ENCODE measurements at regions not wholly inside any gene's neighbourhood (a gene's known extent, or its start where the extent isn't known, plus 50 kb on each side); places are given as distances from the start of the nearest gene placed in this dataset.
"Not testable (repeated sequence)": the region's sequence is repeated elsewhere in the genome, so short reads cannot be mapped to it uniquely, and the experiment has no call there.

GRCh38 chr1:191438979-191439378 lies 719.3 kb upstream of the RGS18 start:
- Histone ChIP-seq H3K9ac (ENCODE audit: insufficient read depth, low read length) (no peak overlapping the region), H4K20me1 (ENCODE audit: control insufficient read depth, extremely low read depth, insufficient read depth, low read length) (no peaks in the 10 kb centered on the region), H2AFZ (ENCODE audit: low read length) (no peak overlapping the region), H3K79me2 (ENCODE audit: control insufficient read depth, insufficient read depth, low read length) (no peaks in the 10 kb centered on the region), H3K27me3 (ENCODE audit: control insufficient read depth, insufficient read depth, low read length) (no peaks in the 10 kb centered on the region), H3K4me3 (replicated peaks in 1 of 4; ENCODE audit: control extremely low read depth in 1 of 4, insufficient read depth in 1 of 4, low read depth in 3 of 4, low read length in 4 of 4) (no peak overlapping the region), H3K36me3 (ENCODE audit: control insufficient read depth, insufficient read depth, low read length) (no peaks in the 10 kb centered on the region), H3K9me3 (ENCODE audit: control insufficient read depth, insufficient read depth, low read depth, low read length) (no peaks in the 10 kb centered on the region), H3K4me2 (ENCODE audit: extremely low read depth, insufficient read depth, low read length) (no peak overlapping the region), H3K27ac (ENCODE audit: insufficient read depth, low read length) (no peak overlapping the region), H3K4me1 (ENCODE audit: control insufficient read depth, extremely low read depth, insufficient read depth, low read length) (no peaks in the 10 kb centered on the region)
- no peak for DNase-seq (ENCODE audit: low read depth in 2 of 2)
- TF ChIP-seq EZH2 (IDR thresholded peaks at IDR 0.05; ENCODE audit: low read length, missing control alignments) (no peak), CTCF (conservative IDR thresholded peaks at IDR 0.05 in 1 of 2, IDR thresholded peaks at IDR 0.05 in 1 of 2; ENCODE audit: low read depth in 1 of 2, low read length in 2 of 2) (no peak)

GRCh38 chr1:191448279-191448678 lies 710.0 kb upstream of the RGS18 start:
- not testable (repeated sequence) for H3K27me3 ChIP-seq (ENCODE audit: control insufficient read depth, insufficient read depth, low read length); H3K79me2 ChIP-seq (ENCODE audit: control insufficient read depth, insufficient read depth, low read length); H2AFZ ChIP-seq (ENCODE audit: low read length); H3K36me3 ChIP-seq (ENCODE audit: control insufficient read depth, insufficient read depth, low read length); H3K4me2 ChIP-seq (ENCODE audit: extremely low read depth, insufficient read depth, low read length); H3K9me3 ChIP-seq (ENCODE audit: control insufficient read depth, insufficient read depth, low read depth, low read length); H3K4me3 ChIP-seq (replicated peaks in 1 of 4; ENCODE audit: control extremely low read depth in 1 of 4, insufficient read depth in 1 of 4, low read depth in 3 of 4, low read length in 4 of 4); H3K27ac ChIP-seq (ENCODE audit: insufficient read depth, low read length); DNase-seq (ENCODE audit: low read depth in 2 of 2); H3K4me1 ChIP-seq (ENCODE audit: control insufficient read depth, extremely low read depth, insufficient read depth, low read length); H4K20me1 ChIP-seq (ENCODE audit: control insufficient read depth, extremely low read depth, insufficient read depth, low read length); H3K9ac ChIP-seq (ENCODE audit: insufficient read depth, low read length)

- DNase-seq (ENCODE audit: low read depth in 2 of 2): no peak
- no peaks in the 10 kb centered on the region for H3K4me1 ChIP-seq (ENCODE audit: control insufficient read depth, extremely low read depth, insufficient read depth, low read length)
- H3K27me3 ChIP-seq (ENCODE audit: control insufficient read depth, insufficient read depth, low read length): no peaks in the 10 kb centered on the region
- H3K36me3 ChIP-seq (ENCODE audit: control insufficient read depth, insufficient read depth, low read length): no peaks in the 10 kb centered on the region
- no peak for TF ChIP-seq CTCF (conservative IDR thresholded peaks at IDR 0.05 in 1 of 2, IDR thresholded peaks at IDR 0.05 in 1 of 2; ENCODE audit: low read depth in 1 of 2, low read length in 2 of 2)
- no peak for TF ChIP-seq EZH2 (IDR thresholded peaks at IDR 0.05; ENCODE audit: low read length, missing control alignments)
- no peaks in the 10 kb centered on the region for H3K79me2 ChIP-seq (ENCODE audit: control insufficient read depth, insufficient read depth, low read length)
- no peak overlapping the region for H3K9ac ChIP-seq (ENCODE audit: insufficient read depth, low read length)
- H3K9me3 ChIP-seq (ENCODE audit: control insufficient read depth, insufficient read depth, low read depth, low read length): no peaks in the 10 kb centered on the region
- no peaks in the 10 kb centered on the region for H4K20me1 ChIP-seq (ENCODE audit: control insufficient read depth, extremely low read depth, insufficient read depth, low read length)
- no peak overlapping the region for H3K4me3 ChIP-seq (replicated peaks in 1 of 4; ENCODE audit: control extremely low read depth in 1 of 4, insufficient read depth in 1 of 4, low read depth in 3 of 4, low read length in 4 of 4)
- H3K27ac ChIP-seq (ENCODE audit: insufficient read depth, low read length): no peak overlapping the region
- no peak overlapping the region for H2AFZ ChIP-seq (ENCODE audit: low read length)
- H3K4me2 ChIP-seq (ENCODE audit: extremely low read depth, insufficient read depth, low read length): no peak overlapping the region
These were observed 705.7 kb upstream of the RGS18 start for GRCh38 chr1:191452586-191452985.

- Histone ChIP-seq H3K27me3 (ENCODE audit: control insufficient read depth, insufficient read depth, low read length) (no peaks in the 10 kb centered on the region), H3K4me3 (replicated peaks in 1 of 4; ENCODE audit: control extremely low read depth in 1 of 4, insufficient read depth in 1 of 4, low read depth in 3 of 4, low read length in 4 of 4) (no peak overlapping the region), H3K9ac (ENCODE audit: insufficient read depth, low read length) (no peak overlapping the region), H3K27ac (ENCODE audit: insufficient read depth, low read length) (no peak overlapping the region), H2AFZ (ENCODE audit: low read length) (no peak overlapping the region), H3K4me1 (ENCODE audit: control insufficient read depth, extremely low read depth, insufficient read depth, low read length) (no peaks in the 10 kb centered on the region), H3K4me2 (ENCODE audit: extremely low read depth, insufficient read depth, low read length) (no peak overlapping the region), H3K9me3 (ENCODE audit: control insufficient read depth, insufficient read depth, low read depth, low read length) (no peaks in the 10 kb centered on the region), H3K79me2 (ENCODE audit: control insufficient read depth, insufficient read depth, low read length) (no peaks in the 10 kb centered on the region), H3K36me3 (ENCODE audit: control insufficient read depth, insufficient read depth, low read length) (no peaks in the 10 kb centered on the region), H4K20me1 (ENCODE audit: control insufficient read depth, extremely low read depth, insufficient read depth, low read length) (no peaks in the 10 kb centered on the region)
- TF ChIP-seq CTCF (conservative IDR thresholded peaks at IDR 0.05 in 1 of 2, IDR thresholded peaks at IDR 0.05 in 1 of 2; ENCODE audit: low read depth in 1 of 2, low read length in 2 of 2): no peak
- no peak for TF ChIP-seq EZH2 (IDR thresholded peaks at IDR 0.05; ENCODE audit: low read length, missing control alignments)
- no peak for DNase-seq (ENCODE audit: low read depth in 2 of 2)
These were observed 704.8 kb upstream of the RGS18 start for GRCh38 chr1:191453487-191453886.

Measured in fibroblast of lung (primary cell).